OCI-LY7 (cell line): ENCODE measurements at regions not wholly inside any gene's neighbourhood (a gene's known extent, or its start where the extent isn't known, plus 50 kb on each side); places are given as distances from the start of the nearest gene placed in this dataset.
"Not testable (repeated sequence)": the region's sequence is repeated elsewhere in the genome, so short reads cannot be mapped to it uniquely, and the experiment has no call there.

Source experiments
- BruUV-seq: library from RNA; stranded (reverse); fragments of 400-500 nt; replicated peaks from 2 replicates; lab custom pipeline; 2021; lab: Mats Ljungman, UMichigan
- CTCF ChIA-PET: fragments of 300-600 bp; sonication (Branson Sonifier 250); formaldehyde crosslinking; loops from one replicate; lab custom pipeline; 2022; ENCODE audit warnings: antibody characterized with exemption; ENCODE audit not compliant: unreplicated experiment; lab: Charles Lee
- POLR2A ChIA-PET: fragments of 300-600 bp; sonication (Branson Sonifier 250); formaldehyde crosslinking; loops from one replicate; lab custom pipeline; 2022; ENCODE audit warnings: antibody characterized with exemption; lab: Charles Lee
- DNase-seq: peaks from one replicate; pipeline ENCODE4 v3.0.0-alpha.2; 2015; ENCODE audit warnings: low spot score
- H2AFZ ChIP-seq: fragments of 200-600 bp; sonication (generic), shearing (Covaris generic); 2 replicates; pipeline ENCODE4 v1.6.1; 2014; ENCODE audit warnings: mild to moderate bottlenecking, antibody characterized with exemption, low read length, moderate library complexity
- H3K27ac ChIP-seq: fragments of 200-600 bp; sonication (generic); 2 replicates; pipeline ENCODE4 v1.5.1; 2014; ENCODE audit warnings: mixed run types, low read depth, mild to moderate bottlenecking, moderate library complexity, low read length, inconsistent platforms; ENCODE audit not compliant: poor library complexity, severe bottlenecking
- H3K36me3 ChIP-seq: fragments of 200-600 bp; sonication (generic); 2 replicates; pipeline ENCODE4 v1.6.1; 2014; ENCODE audit warnings: mild to moderate bottlenecking, antibody characterized with exemption, low read length, moderate library complexity, mixed read lengths; ENCODE audit not compliant: insufficient read depth
- H3K4me1 ChIP-seq: fragments of 200-600 bp; sonication (generic); 2 replicates; pipeline ENCODE4 v1.5.1; 2014; ENCODE audit warnings: mild to moderate bottlenecking, low read length; ENCODE audit not compliant: insufficient read depth, poor library complexity, severe bottlenecking
- H3K4me2 ChIP-seq: fragments of 200-600 bp; sonication (generic); 2 replicates; pipeline ENCODE4 v1.6.1; 2014; ENCODE audit warnings: mild to moderate bottlenecking, low read length
- H3K4me3 ChIP-seq: fragments of 200-600 bp; sonication (generic); 2 replicates; pipeline ENCODE4 v1.5.1; 2014; ENCODE audit warnings: mild to moderate bottlenecking, low read depth, low read length; ENCODE audit not compliant: poor library complexity, severe bottlenecking
- H3K79me2 ChIP-seq: fragments of 200-600 bp; sonication (generic); 2 replicates; pipeline ENCODE4 v1.6.1; 2016; ENCODE audit warnings: low read depth, mild to moderate bottlenecking, low read length, moderate library complexity, mixed read lengths; ENCODE audit not compliant: insufficient read depth
- H3K9me2 ChIP-seq: fragments of 200-600 bp; sonication (generic); 2 replicates; pipeline ENCODE4 v1.6.1; 2016; ENCODE audit warnings: mild to moderate bottlenecking, low read length, mixed read lengths; ENCODE audit not compliant: insufficient read depth
- H3K9me3 ChIP-seq: fragments of 200-600 bp; sonication (generic); 2 replicates; pipeline ENCODE4 v1.6.1; 2014; ENCODE audit warnings: mild to moderate bottlenecking, mixed run types, low read length, mixed read lengths
- H4K20me1 ChIP-seq: fragments of 200-600 bp; sonication (generic); 2 replicates; pipeline ENCODE4 v1.6.1; 2014; ENCODE audit warnings: mild to moderate bottlenecking, antibody characterized with exemption, low read length, moderate library complexity, mixed read lengths; ENCODE audit not compliant: insufficient read depth
- CTCF ChIP-seq: fragments of 200-600 bp; sonication (generic); conservative IDR thresholded peaks from 2 replicates; pipeline ENCODE4 v1.5.1; 2014; ENCODE audit warnings: mild to moderate bottlenecking, antibody characterized with exemption, low read length, moderate library complexity, mixed read lengths
- EZH2phosphoT487 ChIP-seq: fragments of 200-600 bp; sonication (generic); IDR thresholded peaks from 2 replicates; pipeline ENCODE4 v1.6.1; 2018; ENCODE audit warnings: low read depth, borderline replicate concordance, mild to moderate bottlenecking, mixed run types, antibody characterized with exemption, low read length, moderate library complexity, mixed read lengths
- intact Hi-C: fragments of 100-400 bp; cut with micrococcal nuclease; formaldehyde crosslinking; loops from one replicate; pipeline ENCODE4 v1.10.0; 2022; ENCODE audit not compliant: unreplicated experiment

GRCh38 chr10:71905164-71905563 lies 54.1 kb upstream of the PSAP start:
- POLR2A ChIA-PET: interaction anchor here (0.6 kb wide), 1 partner anchor 72 kb away, joined by 3 read pairs; no protein-coding TSS in a partner anchor
- Histone ChIP-seq H3K9me3 (no peaks in the 10 kb centered on the region), H3K79me2 (no peaks in the 10 kb centered on the region), H4K20me1 (no peaks in the 10 kb centered on the region), H3K4me1 (peaks cover 21% of the 10 kb centered on the region), H3K36me3 (no peaks in the 10 kb centered on the region), H3K27ac (no peak overlapping the region), H3K4me2 (no peak overlapping the region), H3K9me2 (no peaks in the 10 kb centered on the region), H2AFZ (no peak overlapping the region), H3K4me3 (no peak overlapping the region)
- intact Hi-C loops: no loop called here
- BruUV-seq: no TSS peak
- no peak for DNase-seq
- TF ChIP-seq EZH2phosphoT487 (no peak), CTCF (no peak)
- CTCF ChIA-PET: interaction anchor here (0.6 kb wide), 1 partner anchor 42 kb away, joined by 3 read pairs; no protein-coding TSS in a partner anchor

GRCh38 chr10:71903636-71904250 lies 52.7 kb upstream of the PSAP start:
- H3K27ac ChIP-seq, intact Hi-C loops, H3K4me1 ChIP-seq, H3K9me3 ChIP-seq, DNase-seq, H3K4me2 ChIP-seq, H3K36me3 ChIP-seq, BruUV-seq, H3K79me2 ChIP-seq, H2AFZ ChIP-seq, H3K9me2 ChIP-seq, H3K4me3 ChIP-seq, H4K20me1 ChIP-seq: not testable (repeated sequence)
- CTCF ChIA-PET: interaction anchor here (0.9 kb wide), 1 partner anchor 145 kb away, joined by 3 read pairs; no protein-coding TSS in a partner anchor
- POLR2A ChIA-PET: interaction anchor here (0.7 to 1.1 kb wide), 5 partner anchors 53 to 102 kb away, joined by 3 to 6 read pairs (median 4); partner anchors contain the start of gene PSAP

- H3K4me2 ChIP-seq: no peak overlapping the region
- CTCF ChIA-PET: no interaction called here
- BruUV-seq: no TSS peak
These were observed 51.3 kb upstream of the PSAP start for GRCh38 chr10:71902351-71902750.

More at GRCh38 chr10:71902351-71902750, 51.3 kb upstream of the PSAP start:
- no peak overlapping the region for H2AFZ ChIP-seq
- H4K20me1 ChIP-seq: no peaks in the 10 kb centered on the region
- DNase-seq: no peak
- no peak for TF ChIP-seq EZH2phosphoT487
- no peaks in the 10 kb centered on the region for H3K79me2 ChIP-seq
- intact Hi-C loops: no loop called here
- POLR2A ChIA-PET: interaction anchor here (0.6 to 1.0 kb wide), 3 partner anchors 51 to 267 kb away, joined by 3 to 4 read pairs (median 3); partner anchors contain the start of gene PSAP
- H3K36me3 ChIP-seq: no peaks in the 10 kb centered on the region
- H3K4me1 ChIP-seq: no peaks in the 10 kb centered on the region
- no peaks in the 10 kb centered on the region for H3K9me3 ChIP-seq
- no peak overlapping the region for H3K27ac ChIP-seq
- no peak overlapping the region for H3K4me3 ChIP-seq
- no peaks in the 10 kb centered on the region for H3K9me2 ChIP-seq
